Panc1 (cell line): ENCODE measurements at regions not wholly inside any gene's neighbourhood (a gene's known extent, or its start where the extent isn't known, plus 50 kb on each side); places are given as distances from the start of the nearest gene placed in this dataset.

Experiments
- CTCF ChIP-seq: fragments of 450-650 bp; IDR thresholded peaks from 2 replicates; pipeline ENCODE4 v1.5.1; 2017; ENCODE audit warnings: mild to moderate bottlenecking
- POLR2AphosphoS5 ChIP-seq: IDR thresholded peaks from 2 replicates; pipeline ENCODE4 v1.6.1; 2012; ENCODE audit warnings: mild to moderate bottlenecking, low read depth, low read length, moderate library complexity
- SIN3A ChIP-seq: IDR thresholded peaks from 2 replicates; pipeline ENCODE4 v1.6.1; 2012; ENCODE audit warnings: low read depth, mild to moderate bottlenecking, low read length, moderate library complexity, borderline replicate concordance; ENCODE audit not compliant: insufficient read depth

GRCh38 chr13:46472384-46472783 lies 80.6 kb upstream of the LRCH1 start:
- no peak for TF ChIP-seq SIN3A
- TF ChIP-seq CTCF: no peak
- no peak for TF ChIP-seq POLR2AphosphoS5
